ENCODE measurements at regions not wholly inside any gene's neighbourhood (a gene's known extent, or its start where the extent isn't known, plus 50 kb on each side); places are given as distances from the start of the nearest gene placed in this dataset.
"Not testable (repeated sequence)": the region's sequence is repeated elsewhere in the genome, so short reads cannot be mapped to it uniquely, and the experiment has no call there.

GRCh38 chrX:131650637-131651410 is 107.0 kb downstream of the OR13H1 start:
- no peak for TF ChIP-seq CTCF (IDR thresholded peaks at IDR 0.05; ENCODE audit: control extremely low read depth, extremely low read depth)
- DNase-seq: no peak
- Histone ChIP-seq H3K9ac (ENCODE audit: insufficient read depth in 1 of 2, low read length in 2 of 2) (no peak overlapping the region), H3K9me3 (ENCODE audit: control insufficient read depth in 4 of 4, insufficient read depth in 3 of 4, low read length in 3 of 4) (no peaks in the 10 kb centered on the region), H3K27ac (ENCODE audit: low read depth in 1 of 2, low read length in 1 of 2) (no peak overlapping the region), H3K36me3 (ENCODE audit: control insufficient read depth in 4 of 4, insufficient read depth in 4 of 4, low read length in 4 of 4) (no peaks in the 10 kb centered on the region), H3K4me1 (ENCODE audit: control insufficient read depth in 5 of 5, insufficient read depth in 5 of 5, low read length in 5 of 5) (peaks cover 0 to 6% (median 0%) of the 10 kb centered on the region in 5 donors), H3K4me3 (no peak overlapping the region), H3K27me3 (ENCODE audit: control insufficient read depth in 3 of 3, insufficient read depth in 3 of 3, low read length in 2 of 3) (peaks cover 4 to 39% (median 34%) of the 10 kb centered on the region in 3 donors)
- no peak for ATAC-seq (ENCODE audit: insufficient read depth, low FRiP score)
- WGBS, 2 donors: 68 to 72% methylated on average over 4 of the region's 4 CpGs

- WGBS, 2 donors: 88 to 100% methylated on average over 6 to 9 of the region's 9 CpGs
- not testable (repeated sequence) for DNase-seq
These were observed 119.9 kb downstream of the OR13H1 start for GRCh38 chrX:131663726-131664125.

DNA sequence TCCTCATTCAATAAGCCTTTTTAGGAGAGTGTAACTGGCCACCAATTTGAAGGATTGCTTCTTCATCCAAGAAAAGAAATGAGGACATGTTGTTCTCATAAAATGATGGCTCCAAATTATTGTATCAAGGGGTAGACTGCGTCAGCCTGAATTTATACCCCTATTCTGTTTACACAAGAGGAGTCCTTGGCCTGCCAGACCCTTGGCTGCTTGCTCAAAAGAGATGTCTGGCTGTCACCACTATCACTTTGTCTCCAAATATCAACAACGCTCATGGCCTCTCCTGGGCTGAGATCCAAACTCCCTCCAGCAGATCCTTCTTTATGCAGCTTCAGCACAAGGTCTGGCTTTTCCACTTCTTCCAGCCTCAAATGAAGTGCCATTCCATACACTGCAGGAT is 127.9 kb downstream of the OR13H1 start:
- no peaks in the 10 kb centered on the region for H3K36me3 ChIP-seq (ENCODE audit: control insufficient read depth in 4 of 4, insufficient read depth in 4 of 4, low read length in 4 of 4)
- peaks cover 0 to 29% (median 20%) of the 10 kb centered on the region in 3 donors for H3K27me3 ChIP-seq (ENCODE audit: control insufficient read depth in 3 of 3, insufficient read depth in 3 of 3, low read length in 2 of 3)
- H3K4me1 ChIP-seq (ENCODE audit: control insufficient read depth in 5 of 5, insufficient read depth in 5 of 5, low read length in 5 of 5): peaks cover 0 to 9% (median 0%) of the 10 kb centered on the region in 5 donors
- 50 to 92% methylated on average over 2 of the region's 2 CpGs for WGBS, 2 donors
- H3K4me3 ChIP-seq: no peak overlapping the region
- no peak for TF ChIP-seq CTCF (IDR thresholded peaks at IDR 0.05; ENCODE audit: control extremely low read depth, extremely low read depth)
- H3K27ac ChIP-seq (ENCODE audit: low read depth in 1 of 2, low read length in 1 of 2): no peak overlapping the region
- no peak overlapping the region for H3K9ac ChIP-seq (ENCODE audit: insufficient read depth in 1 of 2, low read length in 2 of 2)
- ATAC-seq (ENCODE audit: insufficient read depth, low FRiP score) (no peak), DNase-seq (peak; percentile 86 to 96 (median 92))
- no peaks in the 10 kb centered on the region for H3K9me3 ChIP-seq (ENCODE audit: control insufficient read depth in 4 of 4, insufficient read depth in 3 of 4, low read length in 3 of 4)

More at GRCh38 chrX:131663726-131664125, 119.9 kb downstream of the OR13H1 start:
- H3K9ac ChIP-seq (ENCODE audit: insufficient read depth in 1 of 2, low read length in 2 of 2); H3K4me3 ChIP-seq; H3K4me1 ChIP-seq (ENCODE audit: control insufficient read depth in 5 of 5, insufficient read depth in 5 of 5, low read length in 5 of 5); H3K27ac ChIP-seq (ENCODE audit: low read depth in 1 of 2, low read length in 1 of 2); ATAC-seq (ENCODE audit: insufficient read depth, low FRiP score); H3K36me3 ChIP-seq (ENCODE audit: control insufficient read depth in 4 of 4, insufficient read depth in 4 of 4, low read length in 4 of 4); H3K9me3 ChIP-seq (ENCODE audit: control insufficient read depth in 4 of 4, insufficient read depth in 3 of 4, low read length in 3 of 4): not testable (repeated sequence)
- peaks cover 0 to 37% (median 10%) of the 10 kb centered on the region in 3 donors for H3K27me3 ChIP-seq (ENCODE audit: control insufficient read depth in 3 of 3, insufficient read depth in 3 of 3, low read length in 2 of 3)

DNA sequence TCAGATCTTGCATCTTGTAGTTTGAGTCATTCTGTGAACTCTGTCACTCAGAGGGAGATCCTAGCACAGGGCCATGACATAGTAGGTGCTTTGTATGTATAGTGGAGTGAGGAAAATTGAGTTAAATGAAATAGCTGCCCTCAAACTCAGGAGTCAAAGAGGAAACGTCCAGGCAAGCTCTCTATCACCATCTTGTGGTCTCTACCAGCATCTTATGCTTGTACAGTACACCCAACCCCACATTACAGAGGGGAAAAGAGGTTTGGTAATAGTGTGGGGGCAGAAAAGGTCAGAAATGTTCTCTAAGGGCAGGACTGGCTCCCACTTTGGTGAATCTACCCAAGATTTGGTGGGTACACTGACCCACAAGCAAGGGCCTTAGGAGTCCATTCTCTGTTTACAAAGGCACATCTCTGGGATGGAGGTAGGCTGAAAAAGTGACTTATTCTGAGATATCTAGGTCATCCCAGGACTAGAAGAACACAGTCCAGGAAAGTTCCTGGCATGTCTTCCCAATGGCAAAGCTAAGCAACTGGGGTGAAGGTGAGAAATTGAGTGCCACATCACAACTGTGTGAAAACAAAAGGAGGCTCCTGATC is 131.8 kb downstream of the OR13H1 start:
- DNase-seq (peak in 2 of 3 donors; percentile 26 to 40), ATAC-seq (ENCODE audit: insufficient read depth, low FRiP score) (no peak)
- Histone ChIP-seq H3K9ac (ENCODE audit: insufficient read depth in 1 of 2, low read length in 2 of 2) (no peak overlapping the region), H3K4me1 (ENCODE audit: control insufficient read depth in 5 of 5, insufficient read depth in 5 of 5, low read length in 5 of 5) (peaks cover 0 to 9% (median 0%) of the 10 kb centered on the region in 5 donors), H3K27ac (ENCODE audit: low read depth in 1 of 2, low read length in 1 of 2) (no peak overlapping the region), H3K36me3 (ENCODE audit: control insufficient read depth in 4 of 4, insufficient read depth in 4 of 4, low read length in 4 of 4) (no peaks in the 10 kb centered on the region), H3K27me3 (ENCODE audit: control insufficient read depth in 3 of 3, insufficient read depth in 3 of 3, low read length in 2 of 3) (peaks cover 0 to 42% (median 21%) of the 10 kb centered on the region in 3 donors), H3K4me3 (no peak overlapping the region), H3K9me3 (ENCODE audit: control insufficient read depth in 4 of 4, insufficient read depth in 3 of 4, low read length in 3 of 4) (no peaks in the 10 kb centered on the region)
- TF ChIP-seq CTCF (IDR thresholded peaks at IDR 0.05; ENCODE audit: control extremely low read depth, extremely low read depth): no peak
- WGBS, 2 donors: 0 to 3% methylated on average over 1 of the region's 1 CpG
